MM.1S (cell line): ENCODE measurements at regions not wholly inside any gene's neighbourhood (a gene's known extent, or its start where the extent isn't known, plus 50 kb on each side); places are given as distances from the start of the nearest gene placed in this dataset.

Source experiments
- DNase-seq: peaks from one replicate; pipeline ENCODE4 v3.0.0-alpha.2; 2015
- H2AFZ ChIP-seq: fragments of 300-600 bp; sonication (generic); 2 replicates; pipeline ENCODE4 v1.6.0; 2016; ENCODE audit warnings: antibody characterized with exemption, low read length
- H3F3A ChIP-seq: fragments of 300-600 bp; sonication (generic); 2 replicates; pipeline ENCODE4 v1.6.1; 2016; ENCODE audit warnings: mild to moderate bottlenecking, antibody characterized with exemption, low read length, moderate library complexity, mixed read lengths; ENCODE audit not compliant: insufficient read depth
- H3K27ac ChIP-seq: fragments of 300-600 bp; sonication (generic); 2 replicates; pipeline ENCODE4 v1.5.1; 2016; ENCODE audit warnings: mild to moderate bottlenecking, low read length
- H3K27me3 ChIP-seq: fragments of 300-600 bp; sonication (generic); replicated peaks from 2 replicates; pipeline ENCODE4 v1.6.0; 2016; ENCODE audit warnings: low read length; ENCODE audit not compliant: insufficient read depth
- H3K36me3 ChIP-seq: fragments of 300-600 bp; sonication (generic); replicated peaks from 2 replicates; pipeline ENCODE4 v1.6.1; 2016; ENCODE audit warnings: mild to moderate bottlenecking, low read length, mixed read lengths; ENCODE audit not compliant: insufficient read depth
- H3K4me1 ChIP-seq: fragments of 300-600 bp; sonication (generic); 2 replicates; pipeline ENCODE4 v1.6.1; 2016; ENCODE audit warnings: low read length, mixed read lengths
- H3K4me2 ChIP-seq: fragments of 300-600 bp; sonication (generic); 2 replicates; pipeline ENCODE4 v1.6.0; 2016; ENCODE audit warnings: low read depth, low read length
- H3K4me3 ChIP-seq: fragments of 300-600 bp; sonication (generic); 2 replicates; pipeline ENCODE4 v1.5.1; 2016; ENCODE audit warnings: low read length, mixed read lengths
- H3K79me2 ChIP-seq: fragments of 300-600 bp; sonication (generic); 2 replicates; pipeline ENCODE4 v1.6.1; 2016; ENCODE audit warnings: mixed run types, low read length, mixed read lengths
- H3K9ac ChIP-seq: fragments of 300-600 bp; sonication (generic); 2 replicates; pipeline ENCODE4 v1.6.1; 2016; ENCODE audit warnings: low read length, mixed read lengths
- H3K9me2 ChIP-seq: fragments of 300-600 bp; sonication (generic); replicated peaks from 2 replicates; pipeline ENCODE4 v1.6.1; 2016; ENCODE audit warnings: mild to moderate bottlenecking, low read length, mixed read lengths; ENCODE audit not compliant: insufficient read depth
- H3K9me3 ChIP-seq: fragments of 300-600 bp; sonication (generic); replicated peaks from 2 replicates; pipeline ENCODE4 v1.6.1; 2016; ENCODE audit warnings: mild to moderate bottlenecking, low read length, mixed read lengths; ENCODE audit not compliant: insufficient read depth
- H4K20me1 ChIP-seq: fragments of 300-600 bp; sonication (generic); 2 replicates; pipeline ENCODE4 v1.6.1; 2016; ENCODE audit warnings: mild to moderate bottlenecking, low read length, moderate library complexity, mixed read lengths; ENCODE audit not compliant: insufficient read depth
- EZH2 ChIP-seq: fragments of 300-600 bp; sonication (generic); optimal IDR thresholded peaks from 2 replicates; pipeline ENCODE3; 2017; ENCODE audit warnings: low read depth, mild to moderate bottlenecking, antibody characterized with exemption, low read length, mixed read lengths
- EZH2phosphoT487 ChIP-seq: fragments of 300-600 bp; sonication (generic); IDR thresholded peaks from 2 replicates; pipeline ENCODE4 v1.6.1; 2018; ENCODE audit warnings: antibody characterized with exemption, low read length
- TF ChIP-seq, protein P1 (sequence below): fragments of 300-600 bp; sonication (generic); IDR thresholded peaks from 2 replicates; pipeline ENCODE4 v1.5.1; 2016; ENCODE audit warnings: antibody characterized with exemption, low read length, mixed read lengths

DNA sequence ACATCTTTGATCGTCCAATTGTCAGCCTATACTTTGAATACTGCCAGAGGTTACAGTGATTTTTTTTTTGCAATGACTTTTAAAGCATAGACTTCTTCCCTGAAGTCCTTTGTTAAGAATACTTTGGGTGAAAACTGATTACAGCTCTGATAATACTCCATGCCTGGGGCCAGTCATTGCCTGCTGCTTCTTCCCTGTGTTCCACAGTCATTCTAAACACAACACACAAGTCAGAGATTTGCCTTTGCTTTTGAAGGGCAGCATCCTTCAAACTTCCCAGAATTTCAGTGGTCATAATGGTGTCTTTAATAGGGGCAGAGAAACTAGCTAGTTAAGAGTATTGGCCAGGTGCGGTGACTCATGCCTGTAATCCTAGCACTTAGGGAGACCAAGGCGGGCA, 153.7 kb upstream of the PLAAT1 start:
- no peaks in the 10 kb centered on the region for H3K9me2 ChIP-seq
- no peaks in the 10 kb centered on the region for H3F3A ChIP-seq
- H3K27me3 ChIP-seq = no peaks in the 10 kb centered on the region
- no peaks in the 10 kb centered on the region for H3K36me3 ChIP-seq
- H3K79me2 ChIP-seq = no peaks in the 10 kb centered on the region
- H4K20me1 ChIP-seq = no peaks in the 10 kb centered on the region
- no peak overlapping the region for H3K4me2 ChIP-seq
- no peak for DNase-seq
- no peak overlapping the region for H2AFZ ChIP-seq
- TF ChIP-seq, protein P1, sequence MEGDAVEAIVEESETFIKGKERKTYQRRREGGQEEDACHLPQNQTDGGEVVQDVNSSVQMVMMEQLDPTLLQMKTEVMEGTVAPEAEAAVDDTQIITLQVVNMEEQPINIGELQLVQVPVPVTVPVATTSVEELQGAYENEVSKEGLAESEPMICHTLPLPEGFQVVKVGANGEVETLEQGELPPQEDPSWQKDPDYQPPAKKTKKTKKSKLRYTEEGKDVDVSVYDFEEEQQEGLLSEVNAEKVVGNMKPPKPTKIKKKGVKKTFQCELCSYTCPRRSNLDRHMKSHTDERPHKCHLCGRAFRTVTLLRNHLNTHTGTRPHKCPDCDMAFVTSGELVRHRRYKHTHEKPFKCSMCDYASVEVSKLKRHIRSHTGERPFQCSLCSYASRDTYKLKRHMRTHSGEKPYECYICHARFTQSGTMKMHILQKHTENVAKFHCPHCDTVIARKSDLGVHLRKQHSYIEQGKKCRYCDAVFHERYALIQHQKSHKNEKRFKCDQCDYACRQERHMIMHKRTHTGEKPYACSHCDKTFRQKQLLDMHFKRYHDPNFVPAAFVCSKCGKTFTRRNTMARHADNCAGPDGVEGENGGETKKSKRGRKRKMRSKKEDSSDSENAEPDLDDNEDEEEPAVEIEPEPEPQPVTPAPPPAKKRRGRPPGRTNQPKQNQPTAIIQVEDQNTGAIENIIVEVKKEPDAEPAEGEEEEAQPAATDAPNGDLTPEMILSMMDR = no peak
- TF ChIP-seq EZH2phosphoT487 (no peak), EZH2 (no peak)
- H3K9ac ChIP-seq = no peak overlapping the region
- H3K4me3 ChIP-seq = no peak overlapping the region
- H3K4me1 ChIP-seq = no peaks in the 10 kb centered on the region
- no peak overlapping the region for H3K27ac ChIP-seq
- no peaks in the 10 kb centered on the region for H3K9me3 ChIP-seq

DNA sequence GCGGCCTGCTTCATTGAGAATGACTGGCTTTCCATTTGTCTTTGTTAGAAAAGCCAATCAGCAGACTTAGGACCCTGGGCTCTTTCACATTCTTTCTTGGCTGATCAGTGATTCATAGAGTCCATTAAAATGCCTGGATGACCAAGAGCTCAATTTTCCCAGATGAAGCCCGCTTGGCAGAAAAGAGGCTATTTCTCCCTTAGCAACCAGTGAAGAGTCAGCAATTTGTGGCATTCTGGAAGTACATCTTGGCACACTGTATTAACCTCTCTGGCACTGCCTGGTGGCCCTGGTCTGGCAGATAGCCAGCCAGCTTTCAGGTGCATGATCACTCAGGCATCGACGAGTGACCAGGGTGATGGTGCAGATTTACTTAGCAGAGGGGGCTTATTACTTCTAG, 145.7 kb upstream of the PLAAT1 start:
- Histone ChIP-seq H3K9me2 (no peaks in the 10 kb centered on the region), H3K36me3 (no peaks in the 10 kb centered on the region), H3K9ac (no peak overlapping the region), H3K4me1 (no peaks in the 10 kb centered on the region), H3K4me3 (no peak overlapping the region), H3K4me2 (no peak overlapping the region), H3K79me2 (no peaks in the 10 kb centered on the region), H3K27me3 (no peaks in the 10 kb centered on the region), H4K20me1 (no peaks in the 10 kb centered on the region), H3K27ac (no peak overlapping the region), H3K9me3 (no peaks in the 10 kb centered on the region), H2AFZ (no peak overlapping the region), H3F3A (no peaks in the 10 kb centered on the region)
- TF ChIP-seq, protein P1 = no peak
- no peak for TF ChIP-seq EZH2
- DNase-seq = no peak

DNA sequence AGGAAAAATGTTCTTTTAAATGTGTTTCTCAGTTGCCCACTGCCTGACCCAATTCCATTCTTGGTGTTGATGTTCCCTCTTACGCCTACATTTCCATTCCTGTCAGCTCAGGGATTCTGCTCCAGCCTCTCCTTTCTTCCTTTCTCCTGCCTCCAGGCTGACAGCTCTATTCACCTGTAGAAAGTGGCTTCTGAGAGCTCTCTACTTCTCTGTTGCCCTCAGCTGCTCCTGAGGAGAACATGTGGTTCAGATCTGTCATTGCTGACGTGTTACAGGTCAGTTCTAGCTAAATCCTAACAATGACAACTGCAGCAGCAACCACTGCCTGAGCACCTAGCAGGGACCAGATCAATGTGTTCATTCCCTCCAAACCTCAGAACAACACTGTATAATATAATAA, 144.9 kb upstream of the PLAAT1 start:
- no peak overlapping the region for H3K4me3 ChIP-seq
- H4K20me1 ChIP-seq = no peaks in the 10 kb centered on the region
- H3K9me2 ChIP-seq = no peaks in the 10 kb centered on the region
- H3F3A ChIP-seq = no peaks in the 10 kb centered on the region
- no peaks in the 10 kb centered on the region for H3K27me3 ChIP-seq
- H3K36me3 ChIP-seq = no peaks in the 10 kb centered on the region
- H3K4me2 ChIP-seq = no peak overlapping the region
- H2AFZ ChIP-seq = no peak overlapping the region
- H3K9ac ChIP-seq = no peak overlapping the region
- TF ChIP-seq EZH2phosphoT487 (no peak), EZH2 (no peak)
- TF ChIP-seq, protein P1 = no peak
- DNase-seq = no peak
- H3K9me3 ChIP-seq = no peaks in the 10 kb centered on the region
- H3K4me1 ChIP-seq = no peaks in the 10 kb centered on the region
- no peaks in the 10 kb centered on the region for H3K79me2 ChIP-seq
- H3K27ac ChIP-seq = no peak overlapping the region
